GM12865 (cell line): ENCODE measurements at regions not wholly inside any gene's neighbourhood (a gene's known extent, or its start where the extent isn't known, plus 50 kb on each side); places are given as distances from the start of the nearest gene placed in this dataset.

Source experiments
- DNase-seq: peaks from one replicate; pipeline ENCODE4 v3.0.0; 2010; ENCODE audit warnings: low read depth
- H3K4me3 ChIP-seq: 2 replicates; pipeline ENCODE4 v1.5.1; 2011; ENCODE audit warnings: mild to moderate bottlenecking, low read depth, low read length, control low read depth
- CTCF ChIP-seq: IDR thresholded peaks from 2 replicates; pipeline ENCODE4 v1.5.1; 2011; ENCODE audit warnings: low read length, control low read depth, low read depth, inconsistent platforms; ENCODE audit not compliant: insufficient read depth; ENCODE audit errors: missing control alignments

- TF ChIP-seq CTCF: no peak
- DNase-seq: no peak
- no peak overlapping the region for H3K4me3 ChIP-seq
Observed at GRCh38 chr20:60749804-60750602, 502.1 kb upstream of the CDH4 start.

GRCh38 chr20:60750909-60751308 is 501.2 kb upstream of the CDH4 start:
- DNase-seq: no peak
- H3K4me3 ChIP-seq: no peak overlapping the region
- no peak for TF ChIP-seq CTCF

- TF ChIP-seq CTCF: no peak
- no peak for DNase-seq
- H3K4me3 ChIP-seq: no peak overlapping the region
Observed at GRCh38 chr20:60751826-60752225, 500.2 kb upstream of the CDH4 start.

GRCh38 chr20:60752741-60753420 is 499.2 kb upstream of the CDH4 start:
- no peak for DNase-seq

GRCh38 chr20:60754856-60755255 is 497.2 kb upstream of the CDH4 start:
- TF ChIP-seq CTCF: no peak
- no peak for DNase-seq
- H3K4me3 ChIP-seq: no peak overlapping the region

More at GRCh38 chr20:60752741-60753420, 499.2 kb upstream of the CDH4 start:
- no peak overlapping the region for H3K4me3 ChIP-seq
- TF ChIP-seq CTCF: no peak

- H3K4me3 ChIP-seq: no peak overlapping the region
- no peak for DNase-seq
- no peak for TF ChIP-seq CTCF
Observed at GRCh38 chr20:60759651-60760050, 492.4 kb upstream of the CDH4 start.
